Glutamatergic neuron (in vitro differentiated cells): ENCODE measurements at regions not wholly inside any gene's neighbourhood (a gene's known extent, or its start where the extent isn't known, plus 50 kb on each side); places are given as distances from the start of the nearest gene placed in this dataset.

ENCODE experiments used
- DNase-seq: peaks from one replicate; pipeline ENCODE4 v3.0.0; 2022
- H3K27ac Mint-ChIP-seq: one replicate; pipeline ENCODE4 v1.8.0; 2020; ENCODE audit warnings: mild to moderate bottlenecking, mixed read lengths, inconsistent platforms; ENCODE audit not compliant: unreplicated experiment
- H3K27me3 Mint-ChIP-seq: one replicate; pipeline ENCODE4 v1.8.0; 2020; ENCODE audit warnings: mild to moderate bottlenecking, moderate library complexity, mixed read lengths, inconsistent platforms; ENCODE audit not compliant: unreplicated experiment
- H3K36me3 Mint-ChIP-seq: one replicate; pipeline ENCODE4 v1.8.0; 2020; ENCODE audit warnings: mild to moderate bottlenecking, mixed read lengths, inconsistent platforms; ENCODE audit not compliant: unreplicated experiment
- H3K4me1 Mint-ChIP-seq: one replicate; pipeline ENCODE4 v1.8.0; 2020; ENCODE audit warnings: mild to moderate bottlenecking, low read depth, mixed read lengths, inconsistent platforms; ENCODE audit not compliant: unreplicated experiment
- H3K4me3 Mint-ChIP-seq: one replicate; pipeline ENCODE4 v1.8.0; 2020; ENCODE audit warnings: mild to moderate bottlenecking, mixed read lengths, inconsistent platforms; ENCODE audit not compliant: unreplicated experiment
- H3K9me3 Mint-ChIP-seq: one replicate; pipeline ENCODE4 v1.8.0; 2020; ENCODE audit warnings: mild to moderate bottlenecking, moderate library complexity, mixed read lengths, inconsistent platforms; ENCODE audit not compliant: unreplicated experiment
- TF ChIP-seq, protein P1 (sequence below): fragments of 200-600 bp; sonication (generic); IDR thresholded peaks from one replicate; pipeline ENCODE4 v1.5.0; 2021; ENCODE audit not compliant: partially characterized antibody, unreplicated experiment

DNA sequence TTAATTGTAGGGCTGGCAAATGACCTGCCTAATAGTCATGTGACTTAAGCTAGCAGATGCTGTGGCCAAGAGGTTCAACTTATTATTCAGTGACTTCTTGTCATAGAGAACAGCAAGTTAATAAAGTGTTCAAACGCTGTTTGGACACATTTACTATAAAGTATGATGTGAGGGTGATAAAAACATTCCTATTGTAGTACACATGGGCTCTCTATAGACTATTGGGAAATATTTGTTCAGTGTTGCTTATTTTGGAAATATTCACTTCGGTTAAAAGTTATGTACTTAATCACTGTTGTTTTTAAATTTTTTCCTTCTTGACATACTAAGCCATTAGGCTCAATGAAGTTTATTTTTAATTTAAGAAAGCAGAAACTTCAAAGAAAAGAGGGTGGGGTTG is 345.0 kb downstream of the NNT start:
- Mint-ChIP-seq H3K36me3 (peaks cover 6% of the 10 kb centered on the region), H3K9me3 (peaks cover 2% of the 10 kb centered on the region), H3K4me1 (no peaks in the 10 kb centered on the region), H3K4me3 (no peak overlapping the region), H3K27ac (no peak overlapping the region), H3K27me3 (no peaks in the 10 kb centered on the region)
- TF ChIP-seq, protein P1, sequence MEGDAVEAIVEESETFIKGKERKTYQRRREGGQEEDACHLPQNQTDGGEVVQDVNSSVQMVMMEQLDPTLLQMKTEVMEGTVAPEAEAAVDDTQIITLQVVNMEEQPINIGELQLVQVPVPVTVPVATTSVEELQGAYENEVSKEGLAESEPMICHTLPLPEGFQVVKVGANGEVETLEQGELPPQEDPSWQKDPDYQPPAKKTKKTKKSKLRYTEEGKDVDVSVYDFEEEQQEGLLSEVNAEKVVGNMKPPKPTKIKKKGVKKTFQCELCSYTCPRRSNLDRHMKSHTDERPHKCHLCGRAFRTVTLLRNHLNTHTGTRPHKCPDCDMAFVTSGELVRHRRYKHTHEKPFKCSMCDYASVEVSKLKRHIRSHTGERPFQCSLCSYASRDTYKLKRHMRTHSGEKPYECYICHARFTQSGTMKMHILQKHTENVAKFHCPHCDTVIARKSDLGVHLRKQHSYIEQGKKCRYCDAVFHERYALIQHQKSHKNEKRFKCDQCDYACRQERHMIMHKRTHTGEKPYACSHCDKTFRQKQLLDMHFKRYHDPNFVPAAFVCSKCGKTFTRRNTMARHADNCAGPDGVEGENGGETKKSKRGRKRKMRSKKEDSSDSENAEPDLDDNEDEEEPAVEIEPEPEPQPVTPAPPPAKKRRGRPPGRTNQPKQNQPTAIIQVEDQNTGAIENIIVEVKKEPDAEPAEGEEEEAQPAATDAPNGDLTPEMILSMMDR = no peak
- no peak for DNase-seq

- TF ChIP-seq, protein P1 = no peak
- Mint-ChIP-seq H3K27ac (no peak overlapping the region), H3K4me1 (no peaks in the 10 kb centered on the region), H3K4me3 (no peak overlapping the region), H3K36me3 (peaks cover 3% of the 10 kb centered on the region), H3K27me3 (no peaks in the 10 kb centered on the region), H3K9me3 (peaks cover 2% of the 10 kb centered on the region)
- no peak for DNase-seq
These were observed 338.8 kb downstream of the NNT start for GRCh38 chr5:43941806-43942205.

GRCh38 chr5:43940562-43940961 is 337.6 kb downstream of the NNT start:
- TF ChIP-seq, protein P1 = no peak
- Mint-ChIP-seq H3K27ac (no peak overlapping the region), H3K4me1 (no peaks in the 10 kb centered on the region), H3K4me3 (no peak overlapping the region), H3K27me3 (no peaks in the 10 kb centered on the region), H3K9me3 (no peaks in the 10 kb centered on the region), H3K36me3 (no peaks in the 10 kb centered on the region)
- no peak for DNase-seq

- TF ChIP-seq, protein P1 = no peak
- no peaks in the 10 kb centered on the region for H3K36me3 Mint-ChIP-seq
- no peak overlapping the region for H3K4me3 Mint-ChIP-seq
- DNase-seq = no peak
- no peaks in the 10 kb centered on the region for H3K9me3 Mint-ChIP-seq
- H3K27me3 Mint-ChIP-seq = no peaks in the 10 kb centered on the region
- H3K27ac Mint-ChIP-seq = no peak overlapping the region
- no peaks in the 10 kb centered on the region for H3K4me1 Mint-ChIP-seq
These were observed 323.9 kb downstream of the NNT start for GRCh38 chr5:43926923-43927322.

- H3K36me3 Mint-ChIP-seq = no peaks in the 10 kb centered on the region
- H3K27ac Mint-ChIP-seq = no peak overlapping the region
- no peak overlapping the region for H3K4me3 Mint-ChIP-seq
- H3K9me3 Mint-ChIP-seq = no peaks in the 10 kb centered on the region
- TF ChIP-seq, protein P1 = no peak
- H3K4me1 Mint-ChIP-seq = no peaks in the 10 kb centered on the region
- H3K27me3 Mint-ChIP-seq = no peaks in the 10 kb centered on the region
- no peak for DNase-seq
These were observed 317.4 kb downstream of the NNT start for GRCh38 chr5:43920422-43920821.
